NOMO-1 (cell line): ENCODE measurements at regions not wholly inside any gene's neighbourhood (a gene's known extent, or its start where the extent isn't known, plus 50 kb on each side); places are given as distances from the start of the nearest gene placed in this dataset.

Experiments used
- DNase-seq, 2 experiments: peaks; one replicate each; lab custom pipeline; 2025; ENCODE audit not compliant: unreplicated experiment in 2 of 2; lab: John Stamatoyannopoulos, UW

DNA sequence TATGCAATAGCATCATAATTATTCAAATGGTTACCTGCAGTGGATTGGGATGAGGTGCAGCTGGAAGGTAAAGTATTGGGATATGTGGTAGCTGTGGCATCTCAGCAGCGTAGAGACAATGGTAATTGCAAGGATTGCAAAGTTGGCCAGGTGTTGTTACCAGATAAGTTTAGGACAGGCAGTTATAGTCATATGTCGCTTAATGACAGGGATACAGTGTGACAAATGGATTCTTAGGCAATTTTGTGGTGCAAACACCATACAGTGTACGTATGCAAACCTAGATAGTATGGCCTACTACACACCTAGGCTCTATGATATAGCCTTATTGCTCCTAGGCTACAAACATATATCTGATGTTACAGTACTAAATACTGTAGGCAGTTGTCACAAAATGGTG, 163.5 kb upstream of the LYZL2 start:
- DNase-seq = no peak

DNA sequence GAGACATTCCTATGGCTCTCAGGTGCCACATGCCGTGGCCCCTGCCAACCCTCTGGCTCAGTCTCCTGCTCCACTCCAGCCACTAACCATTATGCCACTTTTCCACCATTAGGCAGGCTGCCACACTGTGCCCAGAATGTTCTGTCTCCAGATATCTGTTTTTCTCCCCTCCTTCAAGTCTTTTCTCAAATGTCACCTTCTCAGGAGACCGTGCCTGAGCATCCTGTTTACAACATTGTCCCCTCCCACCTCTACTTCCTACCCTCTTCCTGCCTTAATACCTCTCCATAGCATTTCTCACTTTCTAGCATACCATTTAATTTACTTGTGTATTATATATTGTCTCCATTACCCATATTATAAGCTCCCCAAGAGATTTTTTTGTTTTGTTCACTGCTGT, 162.5 kb upstream of the LYZL2 start:
- DNase-seq = no peak

DNA sequence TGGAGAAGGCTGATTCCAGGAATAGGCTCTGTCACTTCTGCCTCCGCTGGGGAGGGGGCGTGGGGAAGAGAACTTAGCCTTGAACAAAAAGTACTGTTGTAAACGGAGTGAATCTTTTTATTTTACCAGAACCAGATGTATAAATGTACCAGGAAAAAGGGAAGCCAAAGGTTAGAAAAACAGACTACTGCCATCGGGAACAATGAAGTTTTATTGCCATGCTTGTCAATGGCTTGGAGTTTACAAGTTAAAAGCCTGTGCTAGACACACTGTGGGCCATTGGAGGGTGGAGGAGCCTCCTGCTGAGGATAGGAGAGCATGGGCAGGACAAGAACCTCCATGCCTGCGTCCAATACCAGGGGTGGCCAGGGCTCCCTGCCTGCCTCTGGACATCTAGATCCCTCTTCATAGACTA, 161.7 kb upstream of the LYZL2 start:
- DNase-seq = no peak

DNA sequence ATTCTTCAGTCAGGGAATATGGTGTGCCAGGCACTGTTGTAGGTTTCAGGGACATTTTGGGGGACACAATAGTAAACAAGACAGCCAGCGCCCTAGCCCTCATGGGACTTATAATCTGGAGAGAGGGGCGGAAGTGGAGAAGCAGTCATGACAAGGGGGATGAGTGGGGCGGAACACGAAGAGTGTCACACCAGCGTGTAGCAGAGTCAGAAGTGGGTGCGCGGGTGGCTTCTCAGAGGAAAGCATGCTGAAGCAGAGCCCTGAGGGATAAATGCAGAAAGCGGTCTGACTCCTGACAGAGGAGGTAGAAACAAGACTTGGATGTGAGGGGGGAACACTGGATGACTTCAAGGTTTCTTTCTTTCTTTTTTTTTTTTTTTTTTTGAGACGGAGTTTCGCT, 160.3 kb upstream of the LYZL2 start:
- DNase-seq = no peak

DNA sequence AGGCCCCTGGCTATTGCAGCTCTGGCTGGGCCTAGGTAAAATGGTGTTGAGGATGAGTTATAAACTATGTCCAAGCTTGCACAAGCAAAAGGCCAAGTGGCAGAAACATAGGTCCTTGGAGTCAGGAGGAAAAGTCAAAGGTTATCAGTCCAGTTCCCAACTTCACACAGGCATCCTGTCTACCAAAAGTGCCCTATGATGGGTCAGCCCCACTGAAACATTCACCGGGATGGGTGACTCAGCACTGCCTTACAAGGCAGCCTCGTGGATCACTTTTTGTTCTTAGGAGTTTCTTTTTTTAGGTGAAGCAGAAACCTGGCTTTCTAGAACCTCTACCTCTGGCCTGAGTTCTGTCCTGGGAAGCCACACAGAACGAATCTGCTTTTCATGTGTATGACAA, 158.8 kb upstream of the LYZL2 start:
- DNase-seq = no peak

DNA sequence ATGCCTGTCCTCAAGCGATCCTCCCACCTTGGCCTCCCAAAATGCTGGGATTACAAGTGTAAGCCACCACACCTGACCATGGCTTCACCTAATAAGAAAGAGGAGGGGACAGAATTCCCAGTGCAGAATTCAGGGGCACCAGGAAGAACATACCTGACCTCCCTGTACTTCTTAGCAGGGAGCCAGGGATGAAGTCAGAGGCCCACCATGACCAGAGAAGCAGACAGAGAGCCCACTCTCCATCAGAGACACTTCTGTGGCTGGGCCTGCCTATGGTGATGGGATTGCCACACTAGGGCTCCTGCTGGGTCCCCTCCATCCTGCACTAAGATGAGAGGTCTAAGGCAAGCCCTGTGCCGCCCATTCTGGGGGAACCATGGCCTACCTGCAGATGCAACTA, 157.4 kb upstream of the LYZL2 start:
- no peak for DNase-seq

DNA sequence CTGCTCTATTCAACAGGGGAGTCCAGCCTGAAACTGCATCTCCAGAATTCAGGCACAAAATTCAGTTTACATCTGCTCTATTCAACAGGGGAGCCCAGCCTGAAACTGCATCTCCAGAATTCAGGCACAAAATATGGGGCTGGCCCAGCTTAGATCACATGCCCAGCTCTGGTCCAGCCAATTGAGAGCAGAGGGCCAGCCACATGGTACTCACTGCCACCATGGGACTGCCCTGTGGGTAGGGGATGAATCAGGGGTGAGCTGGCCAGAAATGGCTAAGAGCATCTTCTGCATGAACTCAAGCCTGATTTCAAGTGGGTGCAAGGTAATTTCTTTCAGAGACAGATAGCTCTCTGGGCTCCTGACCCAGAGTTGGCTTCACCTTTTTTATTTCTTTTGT, 156.6 kb upstream of the LYZL2 start:
- DNase-seq = no peak

DNA sequence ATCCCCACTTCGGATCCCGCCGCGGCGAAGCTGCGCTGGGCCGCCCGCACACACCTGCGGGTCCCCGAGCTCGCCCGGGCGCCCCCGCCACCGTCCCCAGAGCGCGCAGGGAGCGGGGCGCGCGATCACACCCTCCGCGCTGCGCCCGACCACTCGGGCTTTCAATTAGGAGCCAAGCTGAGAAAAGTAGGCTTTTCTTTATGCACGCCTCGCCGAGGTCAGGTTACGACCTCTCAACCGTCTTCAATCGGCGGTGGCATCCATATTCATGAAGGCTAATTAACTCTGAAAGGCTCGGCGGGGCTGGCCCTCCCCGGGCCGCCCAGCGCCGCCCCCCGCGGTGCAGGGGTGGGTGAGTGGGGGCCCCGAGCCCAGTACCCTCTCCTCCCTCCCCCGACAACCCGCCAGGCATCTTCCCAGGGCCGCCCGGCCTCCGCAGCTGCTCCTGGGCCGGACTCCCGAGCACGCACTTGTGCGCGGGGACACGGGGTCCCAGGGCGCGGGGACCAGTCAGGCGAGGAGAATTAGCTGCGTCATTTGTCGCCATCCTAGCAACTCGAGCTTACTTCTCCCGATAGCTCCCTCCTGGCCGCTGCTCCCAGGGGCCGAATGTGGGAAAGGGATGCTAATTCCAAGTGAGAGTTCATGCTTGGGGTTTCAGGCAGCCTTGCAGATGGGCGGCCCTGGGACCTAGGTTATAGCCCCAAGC, 155.5 kb upstream of the LYZL2 start:
- DNase-seq = peak; percentile 71 to 72

DNA sequence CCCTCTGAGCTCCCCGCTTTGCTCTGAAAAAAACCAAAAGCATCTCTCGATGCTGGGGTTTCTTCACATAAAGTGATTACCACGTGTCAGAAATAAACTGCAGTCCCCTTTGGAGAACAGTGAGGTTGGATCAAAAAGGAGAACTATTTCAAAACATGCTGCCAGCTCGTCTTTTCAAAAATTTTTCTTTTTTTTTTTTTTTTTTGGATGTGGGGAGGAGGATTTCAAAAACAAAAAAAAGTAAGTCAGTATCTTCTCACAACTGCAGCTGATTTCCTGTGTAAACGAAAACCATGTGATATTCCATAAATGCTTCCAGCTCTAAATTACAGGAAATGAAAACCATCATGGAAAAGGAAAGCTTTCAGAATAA, 155.0 kb upstream of the LYZL2 start:
- DNase-seq = peak; percentile 38 to 76

DNA sequence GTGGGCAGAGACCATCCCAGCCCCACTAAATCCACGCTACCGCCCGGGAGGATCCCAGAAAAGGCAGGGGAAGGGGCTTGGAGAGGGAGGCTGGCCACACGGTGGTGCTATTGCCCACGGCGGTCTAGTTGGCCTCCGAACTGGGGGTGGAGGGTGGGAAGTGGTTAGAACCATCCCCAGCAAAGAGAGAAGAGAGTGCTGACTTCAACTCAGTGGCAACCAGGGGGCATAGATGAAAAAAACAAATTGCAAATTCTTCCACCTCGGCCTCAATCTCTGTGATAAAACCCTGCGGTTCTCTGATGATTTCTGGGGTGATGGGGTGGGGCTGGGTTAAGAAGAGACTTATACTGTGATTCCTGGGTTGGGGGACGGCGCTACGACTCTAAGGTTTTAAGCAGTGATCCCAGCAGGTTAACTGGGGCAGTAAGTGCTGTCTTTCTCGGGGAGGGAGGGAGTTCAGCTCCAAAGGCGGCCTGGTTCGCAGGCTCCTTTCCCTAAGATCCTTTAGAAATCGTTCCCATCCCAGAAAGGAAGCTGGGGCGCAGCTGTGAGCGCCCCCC, 154.5 kb upstream of the LYZL2 start:
- DNase-seq = peak; percentile 94

DNA sequence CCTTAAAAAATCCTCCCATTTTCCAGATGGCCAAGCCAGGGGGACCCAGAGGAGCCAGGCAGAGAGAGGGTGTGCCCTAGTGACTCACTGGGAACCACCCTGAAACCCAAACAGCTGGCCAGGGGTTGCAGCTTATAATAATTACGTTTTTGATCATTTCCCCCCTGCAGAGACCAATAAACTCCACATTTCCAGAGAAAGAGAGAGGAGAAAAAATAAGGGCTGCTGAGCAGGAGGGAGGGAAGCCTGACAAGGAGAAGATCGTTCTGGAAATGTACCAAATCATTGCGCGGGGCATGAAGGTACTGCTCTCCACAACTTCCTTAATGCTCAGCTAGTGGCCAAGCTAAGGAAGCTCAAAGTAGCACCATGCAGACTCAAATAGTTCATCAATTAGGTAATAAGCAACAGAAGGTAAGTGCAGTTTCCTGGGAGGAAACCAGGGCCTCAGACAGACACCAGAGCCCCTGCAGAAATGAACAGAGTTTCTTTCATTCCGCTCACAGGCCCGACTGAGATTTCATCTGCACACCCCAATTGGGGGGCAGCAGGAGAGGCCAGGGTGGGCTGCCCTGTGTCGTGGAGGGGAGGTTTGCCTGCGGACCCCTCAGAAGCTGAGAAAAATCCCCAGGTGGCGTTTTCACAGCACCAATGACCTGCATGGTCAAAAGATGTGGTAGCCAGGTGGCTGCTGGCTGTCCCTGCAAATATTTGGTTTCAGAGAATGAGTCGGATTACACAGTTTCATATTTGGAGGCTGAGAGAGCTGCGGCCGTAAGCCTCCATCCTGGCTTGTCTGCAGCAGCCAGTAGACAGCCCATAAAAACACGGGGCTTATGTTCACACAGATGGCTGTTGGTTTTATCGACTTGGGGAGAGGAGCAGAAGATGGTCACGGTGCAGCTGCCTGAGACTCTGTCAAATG, 153.2 kb upstream of the LYZL2 start:
- peak; percentile 76 to 93 for DNase-seq

DNA sequence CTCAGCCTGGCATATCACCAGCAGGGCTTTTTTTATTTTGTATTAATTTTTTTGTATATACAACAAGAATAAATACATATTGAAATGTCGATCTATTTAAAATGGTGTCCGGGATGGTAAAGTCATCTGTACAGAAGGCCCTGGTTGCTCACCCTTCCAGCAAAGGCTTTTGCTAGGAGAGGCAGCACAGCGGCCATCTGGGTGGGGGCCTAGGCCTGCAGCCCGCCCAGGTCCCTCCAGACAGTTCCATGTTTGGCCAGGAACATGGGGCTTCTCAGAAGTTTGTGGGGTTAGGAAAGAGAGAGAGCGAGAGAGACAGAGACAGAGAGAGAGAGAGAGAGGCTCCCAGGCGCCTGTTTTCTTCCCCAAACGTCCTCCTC, 152.6 kb upstream of the LYZL2 start:
- no peak for DNase-seq

DNA sequence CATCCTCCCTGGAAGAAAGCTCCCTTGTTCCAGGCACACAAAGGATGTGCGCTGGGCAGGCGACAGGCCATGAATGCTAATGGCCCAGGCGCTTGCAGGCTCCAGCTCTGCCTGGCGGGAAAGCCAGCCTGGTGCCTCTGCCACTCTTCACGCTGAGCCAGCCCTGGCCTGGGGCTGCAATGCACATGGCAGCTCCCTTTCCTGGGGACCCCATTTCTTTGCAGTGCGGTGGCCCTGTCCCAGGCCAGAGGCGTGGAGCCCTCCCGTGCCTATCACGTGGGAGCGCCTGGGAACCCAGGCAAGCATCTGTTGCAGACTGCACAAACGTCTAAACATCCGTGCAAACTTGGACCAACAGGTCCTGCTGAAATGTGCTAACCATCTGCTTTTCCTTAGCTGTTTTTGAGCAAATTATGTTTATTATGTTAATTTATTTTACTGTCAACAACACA, 152.1 kb upstream of the LYZL2 start:
- no peak for DNase-seq

DNA sequence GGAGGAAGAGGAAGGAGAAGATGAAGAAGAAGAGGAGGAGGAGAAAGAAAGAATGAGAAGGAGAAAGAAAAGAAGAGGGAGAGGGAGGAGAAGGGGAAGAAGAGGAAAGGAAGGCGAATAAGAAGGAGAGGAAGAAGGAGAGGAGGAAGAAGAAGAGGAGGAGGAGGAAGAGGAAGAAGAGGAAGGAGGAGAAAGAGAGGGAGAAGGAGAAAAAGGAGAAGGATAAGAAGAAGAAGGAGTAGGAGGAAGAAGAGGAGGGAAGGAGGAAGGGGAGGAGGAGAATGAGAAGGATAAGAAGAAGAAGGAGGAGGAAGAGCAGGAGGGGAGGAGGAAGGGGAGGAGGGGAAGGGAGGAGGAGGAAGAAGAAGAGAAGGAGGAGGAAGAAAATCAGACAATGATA, 149.2 kb upstream of the LYZL2 start:
- no peak for DNase-seq

DNA sequence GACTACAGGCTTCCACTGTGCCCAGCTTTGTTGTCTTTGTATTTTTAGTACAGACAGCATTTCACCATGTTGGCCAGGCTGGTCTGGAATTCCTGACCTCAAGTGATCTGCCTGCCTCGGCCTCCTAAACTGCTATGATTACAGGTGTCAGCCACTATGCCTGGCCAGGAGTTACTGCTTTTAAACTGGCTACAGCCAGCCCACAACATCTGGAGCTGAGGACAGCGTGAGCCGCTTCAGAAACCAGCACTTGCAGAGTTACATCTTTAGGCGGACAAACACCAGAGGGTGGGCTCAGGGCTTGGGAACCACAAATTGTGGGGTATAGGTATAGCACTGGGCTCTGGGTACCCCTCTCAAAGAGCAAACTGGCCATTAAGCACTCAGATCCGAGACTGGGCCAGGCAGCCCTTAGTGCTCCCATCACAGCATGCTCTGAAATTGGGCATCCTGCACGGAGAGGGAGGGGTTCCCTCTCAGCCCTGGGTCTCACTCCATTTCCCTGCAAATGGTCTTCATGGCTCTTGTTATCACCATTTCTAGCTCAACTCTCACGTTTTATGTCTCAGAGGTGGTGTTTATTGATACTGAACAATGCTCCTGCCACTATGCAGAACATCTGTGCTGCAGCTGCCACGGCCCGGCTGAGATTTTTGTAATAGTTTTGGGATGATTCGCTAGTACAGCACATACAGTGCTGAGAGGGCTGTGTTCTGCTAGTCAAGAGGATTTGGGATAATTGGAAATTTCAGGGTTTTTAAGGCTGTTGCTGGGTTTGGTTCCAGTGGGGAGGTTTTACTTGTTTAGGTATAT, 146.4 kb upstream of the LYZL2 start:
- no peak for DNase-seq

DNA sequence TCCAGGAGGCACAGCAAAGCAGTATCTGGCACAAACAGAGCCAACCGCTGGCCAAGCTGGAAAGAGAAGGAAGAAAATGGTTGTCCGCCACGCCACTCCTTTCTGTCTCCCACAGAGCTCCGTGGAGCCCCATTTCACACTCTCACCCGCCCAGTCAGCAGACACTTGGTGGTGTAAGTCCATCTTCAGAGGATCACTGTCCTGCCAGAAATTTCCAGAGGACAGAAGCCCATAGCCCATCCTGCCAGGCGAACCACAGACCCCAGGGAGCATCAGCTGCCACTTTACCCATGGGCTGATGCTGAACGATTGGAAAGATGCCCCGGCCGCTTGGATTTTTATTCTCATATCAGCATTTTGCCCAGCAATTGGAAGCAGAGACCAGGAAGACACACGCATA, 144.7 kb upstream of the LYZL2 start:
- DNase-seq = no peak

DNA sequence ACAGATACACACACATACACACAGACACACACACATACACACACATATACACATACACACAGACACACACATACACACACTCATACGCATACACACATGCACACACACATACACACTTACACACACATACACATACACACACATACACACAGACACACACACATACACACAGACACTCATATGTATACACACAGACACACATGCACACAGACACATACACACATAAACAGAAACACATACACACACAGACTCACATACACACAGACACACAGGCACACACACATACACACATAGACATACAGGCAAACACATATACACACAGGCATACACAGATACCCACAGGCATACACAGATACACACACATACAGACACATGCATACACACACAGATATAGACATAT, 143.9 kb upstream of the LYZL2 start:
- no peak for DNase-seq

DNA sequence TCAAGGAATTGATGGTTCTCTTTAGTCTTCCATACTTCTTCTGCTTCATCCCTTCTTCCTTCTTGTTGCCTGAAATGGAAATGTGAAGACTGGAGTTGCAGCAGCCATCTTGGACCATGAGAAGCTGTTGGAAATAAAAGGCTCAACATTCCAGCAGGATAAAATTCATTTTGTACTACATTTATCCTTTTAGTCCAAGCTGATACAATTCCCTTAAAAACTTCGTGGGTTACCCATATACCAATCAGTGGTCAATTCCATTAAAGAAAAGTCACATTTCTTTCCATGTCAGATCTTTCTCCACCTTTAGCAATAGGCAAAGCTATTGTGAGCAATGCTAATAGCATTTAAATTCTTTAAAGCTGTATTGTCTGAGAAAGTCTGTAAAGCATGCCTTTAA, 141.3 kb upstream of the LYZL2 start:
- DNase-seq = no peak

DNA sequence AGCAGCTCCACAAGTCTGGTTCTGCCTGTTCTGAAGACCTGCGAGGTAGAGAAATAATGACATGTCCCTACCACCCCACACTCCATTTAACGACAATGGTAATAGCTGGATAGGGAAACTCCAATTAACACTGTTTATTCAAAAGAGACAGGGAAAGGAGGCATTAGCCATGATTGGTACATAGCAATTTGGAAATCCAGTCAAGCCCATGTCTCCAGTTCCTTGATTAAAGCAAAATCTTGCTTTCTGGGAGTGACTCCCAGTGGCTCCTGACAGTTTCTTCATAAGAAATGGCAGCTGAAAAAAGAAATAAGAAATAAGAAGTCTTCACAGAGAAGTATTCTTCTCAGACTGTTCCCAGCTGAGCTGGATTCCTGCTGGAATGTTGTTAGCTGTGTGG, 140.7 kb upstream of the LYZL2 start:
- no peak for DNase-seq

DNA sequence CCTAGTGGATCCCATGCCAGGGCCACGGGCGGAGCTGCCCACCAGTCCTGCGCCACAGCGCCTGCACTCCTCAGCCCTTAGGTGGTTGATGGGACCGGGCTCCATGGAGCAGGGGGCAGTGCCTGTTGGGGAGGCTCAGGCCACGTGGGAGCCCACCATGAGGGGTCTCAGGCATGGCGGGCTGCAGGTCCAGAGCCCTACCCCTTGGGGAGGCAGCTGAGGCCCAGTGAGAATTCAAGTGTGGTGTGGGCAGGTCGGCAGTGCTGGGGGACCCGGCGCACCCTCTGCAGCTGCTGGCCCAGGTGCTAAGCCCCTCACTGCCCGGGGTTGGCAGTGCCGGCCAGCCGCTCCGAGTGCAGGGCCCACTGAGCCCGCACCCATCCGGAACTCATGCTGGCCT, 139.8 kb upstream of the LYZL2 start:
- DNase-seq = no peak

DNA sequence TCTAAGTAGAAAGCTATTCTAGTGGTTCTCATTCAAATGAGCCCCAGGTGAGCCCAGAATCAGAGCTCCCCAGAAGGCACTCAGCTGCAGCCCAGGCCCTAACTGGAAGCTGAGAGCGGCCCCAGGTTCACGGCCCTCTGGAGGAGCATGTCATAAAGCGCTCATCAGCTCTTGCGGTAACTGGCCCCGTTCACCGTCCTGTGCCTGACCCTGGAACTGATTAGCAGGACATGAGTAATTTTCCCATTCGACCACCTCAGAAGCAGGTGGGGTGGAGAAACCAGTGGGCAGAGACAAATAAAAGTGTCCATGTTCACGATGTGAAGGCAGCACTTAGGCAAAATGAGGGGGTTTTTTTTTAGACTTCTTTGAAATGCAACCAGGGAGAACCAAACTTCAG, 136.1 kb upstream of the LYZL2 start:
- DNase-seq = no peak
